ENCODE measurements at regions not wholly inside any gene's neighbourhood (a gene's known extent, or its start where the extent isn't known, plus 50 kb on each side); places are given as distances from the start of the nearest gene placed in this dataset.

DNA sequence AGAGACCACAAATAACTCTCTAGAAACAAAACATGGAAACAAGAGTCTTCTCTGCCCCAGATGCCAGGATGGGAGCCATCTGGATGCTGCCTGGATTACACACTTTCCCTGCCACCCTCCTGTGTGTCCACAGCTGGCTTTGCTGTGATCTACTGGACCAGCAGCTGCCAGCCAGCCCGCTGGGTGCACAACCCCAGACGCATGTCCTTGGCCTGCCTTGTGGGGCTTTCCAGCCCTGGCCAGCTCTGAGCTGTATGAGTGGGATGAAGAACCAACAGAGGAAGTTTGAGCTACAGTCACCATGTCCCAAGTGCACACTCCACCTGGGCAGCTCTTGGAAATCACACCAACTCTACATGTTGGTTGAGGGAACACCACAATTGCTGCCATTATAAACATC is 57.0 kb upstream of the TNRC6C start:
- TF ChIP-seq, protein P1, sequence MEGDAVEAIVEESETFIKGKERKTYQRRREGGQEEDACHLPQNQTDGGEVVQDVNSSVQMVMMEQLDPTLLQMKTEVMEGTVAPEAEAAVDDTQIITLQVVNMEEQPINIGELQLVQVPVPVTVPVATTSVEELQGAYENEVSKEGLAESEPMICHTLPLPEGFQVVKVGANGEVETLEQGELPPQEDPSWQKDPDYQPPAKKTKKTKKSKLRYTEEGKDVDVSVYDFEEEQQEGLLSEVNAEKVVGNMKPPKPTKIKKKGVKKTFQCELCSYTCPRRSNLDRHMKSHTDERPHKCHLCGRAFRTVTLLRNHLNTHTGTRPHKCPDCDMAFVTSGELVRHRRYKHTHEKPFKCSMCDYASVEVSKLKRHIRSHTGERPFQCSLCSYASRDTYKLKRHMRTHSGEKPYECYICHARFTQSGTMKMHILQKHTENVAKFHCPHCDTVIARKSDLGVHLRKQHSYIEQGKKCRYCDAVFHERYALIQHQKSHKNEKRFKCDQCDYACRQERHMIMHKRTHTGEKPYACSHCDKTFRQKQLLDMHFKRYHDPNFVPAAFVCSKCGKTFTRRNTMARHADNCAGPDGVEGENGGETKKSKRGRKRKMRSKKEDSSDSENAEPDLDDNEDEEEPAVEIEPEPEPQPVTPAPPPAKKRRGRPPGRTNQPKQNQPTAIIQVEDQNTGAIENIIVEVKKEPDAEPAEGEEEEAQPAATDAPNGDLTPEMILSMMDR (conservative IDR thresholded peaks at IDR 0.05), result no peak
- TF ChIP-seq EZH2 (IDR thresholded peaks at IDR 0.05; ENCODE audit: low read depth), result no peak
